ENCODE measurements at regions not wholly inside any gene's neighbourhood (a gene's known extent, or its start where the extent isn't known, plus 50 kb on each side); places are given as distances from the start of the nearest gene placed in this dataset.

DNA sequence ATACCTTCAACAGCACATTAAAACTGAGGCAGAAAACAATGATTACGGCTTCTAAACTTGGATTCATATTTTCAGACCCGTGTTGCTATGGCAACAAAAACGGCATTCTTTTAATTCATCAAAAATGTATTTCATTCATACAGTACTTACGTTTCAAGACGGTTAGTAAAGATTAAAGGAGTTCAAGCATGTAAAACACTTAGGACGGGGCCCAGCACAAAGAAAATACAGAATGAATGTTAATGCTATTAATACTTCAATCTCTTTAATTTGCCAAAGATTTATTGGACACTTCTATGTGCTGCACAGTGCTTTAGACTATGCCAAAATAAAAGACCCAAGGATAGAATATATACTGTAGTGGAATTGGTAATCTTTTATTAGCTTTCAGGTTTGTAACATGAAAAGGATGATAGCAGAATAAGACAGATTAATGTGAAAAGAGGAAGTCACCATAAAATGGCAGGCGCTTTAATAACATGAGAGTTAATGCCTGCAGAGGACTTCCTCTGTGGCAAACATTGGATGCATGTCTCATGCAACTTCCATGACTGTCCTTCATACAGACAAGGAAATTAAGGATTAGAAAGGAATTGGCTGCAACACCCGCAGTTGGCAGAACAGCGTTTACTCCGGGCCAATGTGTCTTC is 201.6 kb upstream of the KLF6 start:
- TF ChIP-seq RAD21 (IDR thresholded peaks at IDR 0.05; ENCODE audit: low read depth) (no peak), EP300 (IDR thresholded peaks at IDR 0.05; ENCODE audit: borderline replicate concordance) (no peak), CEBPB (IDR thresholded peaks at IDR 0.05) (no peak), TAF1 (IDR thresholded peaks at IDR 0.05; ENCODE audit: low read depth) (no peak), YY1 (IDR thresholded peaks at IDR 0.05; ENCODE audit: low read depth) (no peak), ZBTB7A (IDR thresholded peaks at IDR 0.05; ENCODE audit: low read depth) (no peak), FOXM1 (IDR thresholded peaks at IDR 0.05; ENCODE audit: borderline replicate concordance, low read depth) (no peak), EGR1 (IDR thresholded peaks at IDR 0.05) (no peak), NFIC (IDR thresholded peaks at IDR 0.05) (no peak), TEAD4 (IDR thresholded peaks at IDR 0.05) (no peak), TCF12 (IDR thresholded peaks at IDR 0.05; ENCODE audit: low read depth) (no peak)
- TF ChIP-seq, protein P1, sequence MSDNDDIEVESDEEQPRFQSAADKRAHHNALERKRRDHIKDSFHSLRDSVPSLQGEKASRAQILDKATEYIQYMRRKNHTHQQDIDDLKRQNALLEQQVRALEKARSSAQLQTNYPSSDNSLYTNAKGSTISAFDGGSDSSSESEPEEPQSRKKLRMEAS (IDR thresholded peaks at IDR 0.05) = no peak
- TF ChIP-seq, protein P2, sequence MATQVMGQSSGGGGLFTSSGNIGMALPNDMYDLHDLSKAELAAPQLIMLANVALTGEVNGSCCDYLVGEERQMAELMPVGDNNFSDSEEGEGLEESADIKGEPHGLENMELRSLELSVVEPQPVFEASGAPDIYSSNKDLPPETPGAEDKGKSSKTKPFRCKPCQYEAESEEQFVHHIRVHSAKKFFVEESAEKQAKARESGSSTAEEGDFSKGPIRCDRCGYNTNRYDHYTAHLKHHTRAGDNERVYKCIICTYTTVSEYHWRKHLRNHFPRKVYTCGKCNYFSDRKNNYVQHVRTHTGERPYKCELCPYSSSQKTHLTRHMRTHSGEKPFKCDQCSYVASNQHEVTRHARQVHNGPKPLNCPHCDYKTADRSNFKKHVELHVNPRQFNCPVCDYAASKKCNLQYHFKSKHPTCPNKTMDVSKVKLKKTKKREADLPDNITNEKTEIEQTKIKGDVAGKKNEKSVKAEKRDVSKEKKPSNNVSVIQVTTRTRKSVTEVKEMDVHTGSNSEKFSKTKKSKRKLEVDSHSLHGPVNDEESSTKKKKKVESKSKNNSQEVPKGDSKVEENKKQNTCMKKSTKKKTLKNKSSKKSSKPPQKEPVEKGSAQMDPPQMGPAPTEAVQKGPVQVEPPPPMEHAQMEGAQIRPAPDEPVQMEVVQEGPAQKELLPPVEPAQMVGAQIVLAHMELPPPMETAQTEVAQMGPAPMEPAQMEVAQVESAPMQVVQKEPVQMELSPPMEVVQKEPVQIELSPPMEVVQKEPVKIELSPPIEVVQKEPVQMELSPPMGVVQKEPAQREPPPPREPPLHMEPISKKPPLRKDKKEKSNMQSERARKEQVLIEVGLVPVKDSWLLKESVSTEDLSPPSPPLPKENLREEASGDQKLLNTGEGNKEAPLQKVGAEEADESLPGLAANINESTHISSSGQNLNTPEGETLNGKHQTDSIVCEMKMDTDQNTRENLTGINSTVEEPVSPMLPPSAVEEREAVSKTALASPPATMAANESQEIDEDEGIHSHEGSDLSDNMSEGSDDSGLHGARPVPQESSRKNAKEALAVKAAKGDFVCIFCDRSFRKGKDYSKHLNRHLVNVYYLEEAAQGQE (IDR thresholded peaks at IDR 0.05; ENCODE audit: low read depth) = no peak
- TF ChIP-seq, protein P3, sequence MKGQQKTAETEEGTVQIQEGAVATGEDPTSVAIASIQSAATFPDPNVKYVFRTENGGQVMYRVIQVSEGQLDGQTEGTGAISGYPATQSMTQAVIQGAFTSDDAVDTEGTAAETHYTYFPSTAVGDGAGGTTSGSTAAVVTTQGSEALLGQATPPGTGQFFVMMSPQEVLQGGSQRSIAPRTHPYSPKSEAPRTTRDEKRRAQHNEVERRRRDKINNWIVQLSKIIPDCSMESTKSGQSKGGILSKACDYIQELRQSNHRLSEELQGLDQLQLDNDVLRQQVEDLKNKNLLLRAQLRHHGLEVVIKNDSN (IDR thresholded peaks at IDR 0.05) = no peak

Data from Ishikawa (cell line).